ENCODE measurements at regions not wholly inside any gene's neighbourhood (a gene's known extent, or its start where the extent isn't known, plus 50 kb on each side); places are given as distances from the start of the nearest gene placed in this dataset.

GRCh38 chr4:100084892-100085291 lies 105.4 kb downstream of the DDIT4L start:
- no peak overlapping the region for H2AFZ ChIP-seq (ENCODE audit: low read length)
- no peaks in the 10 kb centered on the region for H3K79me2 ChIP-seq (ENCODE audit: low read length)
- no peak overlapping the region for H3K4me2 ChIP-seq (ENCODE audit: low read depth, low read length)
- no peaks in the 10 kb centered on the region for H4K20me1 ChIP-seq (ENCODE audit: insufficient read depth, low read length)
- no peaks in the 10 kb centered on the region for H3K36me3 ChIP-seq (replicated peaks; ENCODE audit: insufficient read depth, low read length)
- H3K9me2 ChIP-seq (replicated peaks; ENCODE audit: insufficient read depth, low read length): no peaks in the 10 kb centered on the region
- DNase-seq: no peak
- H3K9ac ChIP-seq (ENCODE audit: low read length): no peak overlapping the region
- H3K27ac ChIP-seq (ENCODE audit: low read length): no peak overlapping the region
- TF ChIP-seq EZH2phosphoT487 (IDR thresholded peaks at IDR 0.05; ENCODE audit: low read length): no peak
- TF ChIP-seq EZH2 (optimal IDR thresholded peaks at IDR 0.05; ENCODE audit: low read depth, low read length): no peak
- H3K9me3 ChIP-seq (replicated peaks; ENCODE audit: insufficient read depth, low read length): no peaks in the 10 kb centered on the region
- no peaks in the 10 kb centered on the region for H3K4me1 ChIP-seq (ENCODE audit: low read length)
- no peak overlapping the region for H3K4me3 ChIP-seq (ENCODE audit: low read length)
- H3F3A ChIP-seq (ENCODE audit: insufficient read depth, low read length): no peaks in the 10 kb centered on the region
- no peaks in the 10 kb centered on the region for H3K27me3 ChIP-seq (replicated peaks; ENCODE audit: insufficient read depth, low read length)

DNA sequence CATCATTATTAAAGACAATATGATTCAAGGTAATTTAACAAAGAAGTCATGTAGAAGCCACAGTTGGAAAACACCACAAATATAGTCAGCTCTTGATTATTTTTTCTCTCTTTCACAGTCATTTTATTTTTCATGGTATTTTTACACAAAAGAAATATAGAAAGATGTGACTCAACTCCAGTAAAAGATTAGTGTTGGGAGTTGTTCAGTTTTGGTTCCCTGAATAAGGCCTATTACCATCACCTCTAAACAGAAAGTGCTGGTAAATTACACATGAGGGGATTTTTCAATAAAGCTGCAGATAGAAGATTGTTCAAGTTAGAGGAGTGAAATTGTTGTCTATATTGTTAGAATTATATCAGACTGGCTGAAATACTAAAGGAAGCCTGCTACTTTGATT lies 107.0 kb downstream of the DDIT4L start:
- H3K4me2 ChIP-seq (ENCODE audit: low read depth, low read length): peak overlapping the region; percentile 1; the same call in 1 of the 2 replicates
- H3K27me3 ChIP-seq (replicated peaks; ENCODE audit: insufficient read depth, low read length): no peaks in the 10 kb centered on the region
- H3K9ac ChIP-seq (ENCODE audit: low read length): no peak overlapping the region
- H3F3A ChIP-seq (ENCODE audit: insufficient read depth, low read length): no peaks in the 10 kb centered on the region
- H3K79me2 ChIP-seq (ENCODE audit: low read length): no peaks in the 10 kb centered on the region
- H4K20me1 ChIP-seq (ENCODE audit: insufficient read depth, low read length): no peaks in the 10 kb centered on the region
- no peaks in the 10 kb centered on the region for H3K4me1 ChIP-seq (ENCODE audit: low read length)
- no peak overlapping the region; the same call in 1 of the 2 replicates for H2AFZ ChIP-seq (ENCODE audit: low read length)
- no peak for TF ChIP-seq EZH2 (optimal IDR thresholded peaks at IDR 0.05; ENCODE audit: low read depth, low read length)
- TF ChIP-seq, protein P1, sequence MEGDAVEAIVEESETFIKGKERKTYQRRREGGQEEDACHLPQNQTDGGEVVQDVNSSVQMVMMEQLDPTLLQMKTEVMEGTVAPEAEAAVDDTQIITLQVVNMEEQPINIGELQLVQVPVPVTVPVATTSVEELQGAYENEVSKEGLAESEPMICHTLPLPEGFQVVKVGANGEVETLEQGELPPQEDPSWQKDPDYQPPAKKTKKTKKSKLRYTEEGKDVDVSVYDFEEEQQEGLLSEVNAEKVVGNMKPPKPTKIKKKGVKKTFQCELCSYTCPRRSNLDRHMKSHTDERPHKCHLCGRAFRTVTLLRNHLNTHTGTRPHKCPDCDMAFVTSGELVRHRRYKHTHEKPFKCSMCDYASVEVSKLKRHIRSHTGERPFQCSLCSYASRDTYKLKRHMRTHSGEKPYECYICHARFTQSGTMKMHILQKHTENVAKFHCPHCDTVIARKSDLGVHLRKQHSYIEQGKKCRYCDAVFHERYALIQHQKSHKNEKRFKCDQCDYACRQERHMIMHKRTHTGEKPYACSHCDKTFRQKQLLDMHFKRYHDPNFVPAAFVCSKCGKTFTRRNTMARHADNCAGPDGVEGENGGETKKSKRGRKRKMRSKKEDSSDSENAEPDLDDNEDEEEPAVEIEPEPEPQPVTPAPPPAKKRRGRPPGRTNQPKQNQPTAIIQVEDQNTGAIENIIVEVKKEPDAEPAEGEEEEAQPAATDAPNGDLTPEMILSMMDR (IDR thresholded peaks at IDR 0.05; ENCODE audit: low read length): no peak
- no peak for TF ChIP-seq EZH2phosphoT487 (IDR thresholded peaks at IDR 0.05; ENCODE audit: low read length)
- H3K9me3 ChIP-seq (replicated peaks; ENCODE audit: insufficient read depth, low read length): no peaks in the 10 kb centered on the region
- no peak for DNase-seq
- no peak overlapping the region for H3K27ac ChIP-seq (ENCODE audit: low read length)
- no peaks in the 10 kb centered on the region for H3K9me2 ChIP-seq (replicated peaks; ENCODE audit: insufficient read depth, low read length)
- H3K4me3 ChIP-seq (ENCODE audit: low read length): no peak overlapping the region
- H3K36me3 ChIP-seq (replicated peaks; ENCODE audit: insufficient read depth, low read length): no peaks in the 10 kb centered on the region

DNA sequence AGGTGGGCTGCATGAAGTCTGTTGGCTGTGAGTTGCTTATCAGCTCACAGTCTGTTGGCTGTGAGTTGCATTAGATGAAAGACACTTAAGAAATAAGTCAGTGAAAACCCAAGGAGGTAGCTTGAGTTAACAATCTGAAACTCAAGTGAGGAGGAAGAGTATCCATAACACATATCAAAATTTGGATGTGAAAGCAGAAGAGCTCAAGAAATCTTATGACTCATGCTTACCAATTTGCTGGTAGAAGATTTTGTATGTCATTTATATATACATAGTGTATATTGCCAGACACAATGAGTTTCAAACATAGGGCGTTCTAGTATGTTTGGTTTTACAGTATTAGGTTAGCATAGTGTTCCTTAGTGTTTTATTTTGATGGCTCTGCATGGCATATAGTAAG lies 107.4 kb downstream of the DDIT4L start:
- Histone ChIP-seq H3K4me1 (ENCODE audit: low read length) (no peaks in the 10 kb centered on the region), H3K27me3 (replicated peaks; ENCODE audit: insufficient read depth, low read length) (no peaks in the 10 kb centered on the region), H3K36me3 (replicated peaks; ENCODE audit: insufficient read depth, low read length) (no peaks in the 10 kb centered on the region), H3K9ac (ENCODE audit: low read length) (no peak overlapping the region), H3K9me3 (replicated peaks; ENCODE audit: insufficient read depth, low read length) (no peaks in the 10 kb centered on the region), H3K4me3 (ENCODE audit: low read length) (no peak overlapping the region), H3K27ac (ENCODE audit: low read length) (no peak overlapping the region), H3F3A (ENCODE audit: insufficient read depth, low read length) (no peaks in the 10 kb centered on the region), H3K4me2 (ENCODE audit: low read depth, low read length) (no peak overlapping the region), H3K9me2 (replicated peaks; ENCODE audit: insufficient read depth, low read length) (no peaks in the 10 kb centered on the region), H3K79me2 (ENCODE audit: low read length) (no peaks in the 10 kb centered on the region), H2AFZ (ENCODE audit: low read length) (no peak overlapping the region), H4K20me1 (ENCODE audit: insufficient read depth, low read length) (no peaks in the 10 kb centered on the region)
- TF ChIP-seq EZH2phosphoT487 (IDR thresholded peaks at IDR 0.05; ENCODE audit: low read length): no peak
- TF ChIP-seq, protein P1 (IDR thresholded peaks at IDR 0.05; ENCODE audit: low read length): no peak
- TF ChIP-seq EZH2 (optimal IDR thresholded peaks at IDR 0.05; ENCODE audit: low read depth, low read length): no peak
- no peak for DNase-seq

- Histone ChIP-seq H3K79me2 (ENCODE audit: low read length) (no peaks in the 10 kb centered on the region), H3K9ac (ENCODE audit: low read length) (no peak overlapping the region), H3K36me3 (replicated peaks; ENCODE audit: insufficient read depth, low read length) (no peaks in the 10 kb centered on the region), H3F3A (ENCODE audit: insufficient read depth, low read length) (no peaks in the 10 kb centered on the region), H3K9me2 (replicated peaks; ENCODE audit: insufficient read depth, low read length) (no peaks in the 10 kb centered on the region), H3K4me1 (ENCODE audit: low read length) (no peaks in the 10 kb centered on the region), H3K4me2 (ENCODE audit: low read depth, low read length) (no peak overlapping the region), H2AFZ (ENCODE audit: low read length) (no peak overlapping the region), H3K27me3 (replicated peaks; ENCODE audit: insufficient read depth, low read length) (no peaks in the 10 kb centered on the region), H4K20me1 (ENCODE audit: insufficient read depth, low read length) (no peaks in the 10 kb centered on the region), H3K9me3 (replicated peaks; ENCODE audit: insufficient read depth, low read length) (no peaks in the 10 kb centered on the region), H3K4me3 (ENCODE audit: low read length) (no peak overlapping the region), H3K27ac (ENCODE audit: low read length) (no peak overlapping the region)
- DNase-seq: no peak
- TF ChIP-seq, protein P1 (IDR thresholded peaks at IDR 0.05; ENCODE audit: low read length): no peak
- TF ChIP-seq EZH2phosphoT487 (IDR thresholded peaks at IDR 0.05; ENCODE audit: low read length) (no peak), EZH2 (optimal IDR thresholded peaks at IDR 0.05; ENCODE audit: low read depth, low read length) (no peak)
Observed at GRCh38 chr4:100081491-100081890, 108.8 kb downstream of the DDIT4L start.
